ENCODE measurements at regions not wholly inside any gene's neighbourhood (a gene's known extent, or its start where the extent isn't known, plus 50 kb on each side); places are given as distances from the start of the nearest gene placed in this dataset.

GRCh38 chr3:87564438-87564837 lies 288.1 kb upstream of the POU1F1 start:
- H3K27me3 ChIP-seq: no peaks in the 10 kb centered on the region
- intact Hi-C loops (cut with DNase I): no loop called here
- no peak for TF ChIP-seq CTCF (IDR thresholded peaks at IDR 0.05)
- DNase-seq: no peak
- ATAC-seq: no peak
- H3K27ac ChIP-seq: no peak overlapping the region
- no peaks in the 10 kb centered on the region for H3K36me3 ChIP-seq
- H3K9me3 ChIP-seq: no peaks in the 10 kb centered on the region
- no peaks in the 10 kb centered on the region for H3K4me1 ChIP-seq
- no peak overlapping the region for H3K4me3 ChIP-seq

GRCh38 chr3:87563712-87564111 lies 287.3 kb upstream of the POU1F1 start:
- Histone ChIP-seq H3K4me3 (no peak overlapping the region), H3K9me3 (no peaks in the 10 kb centered on the region)

GRCh38 chr3:87558492-87558891 lies 282.1 kb upstream of the POU1F1 start:
- no peaks in the 10 kb centered on the region for H3K27me3 ChIP-seq
- no peaks in the 10 kb centered on the region for H3K36me3 ChIP-seq
- intact Hi-C loops (cut with DNase I): no loop called here
- no peaks in the 10 kb centered on the region for H3K9me3 ChIP-seq
- no peak overlapping the region for H3K4me3 ChIP-seq
- no peak overlapping the region for H3K27ac ChIP-seq
- no peak for TF ChIP-seq CTCF (IDR thresholded peaks at IDR 0.05)
- ATAC-seq (no peak), DNase-seq (no peak)
- no peaks in the 10 kb centered on the region for H3K4me1 ChIP-seq

More at GRCh38 chr3:87563712-87564111, 287.3 kb upstream of the POU1F1 start:
- ATAC-seq: no peak
- Histone ChIP-seq H3K36me3 (no peaks in the 10 kb centered on the region), H3K27ac (no peak overlapping the region), H3K4me1 (no peaks in the 10 kb centered on the region), H3K27me3 (no peaks in the 10 kb centered on the region)
- no peak for TF ChIP-seq CTCF (IDR thresholded peaks at IDR 0.05)
- intact Hi-C loops (cut with DNase I): no loop called here
- no peak for DNase-seq

GRCh38 chr3:87555290-87555689 lies 278.9 kb upstream of the POU1F1 start:
- ATAC-seq: no peak
- H3K4me1 ChIP-seq: no peaks in the 10 kb centered on the region

GRCh38 chr3:87553058-87553457 lies 276.7 kb upstream of the POU1F1 start:
- H3K9me3 ChIP-seq: no peaks in the 10 kb centered on the region
- DNase-seq (no peak), ATAC-seq (no peak)
- intact Hi-C loops (cut with DNase I): no loop called here
- no peak for TF ChIP-seq CTCF (IDR thresholded peaks at IDR 0.05)
- H3K4me3 ChIP-seq: no peak overlapping the region
- H3K27me3 ChIP-seq: no peaks in the 10 kb centered on the region
- no peak overlapping the region for H3K27ac ChIP-seq
- no peaks in the 10 kb centered on the region for H3K4me1 ChIP-seq
- H3K36me3 ChIP-seq: no peaks in the 10 kb centered on the region

More at GRCh38 chr3:87555290-87555689, 278.9 kb upstream of the POU1F1 start:
- H3K27me3 ChIP-seq: no peaks in the 10 kb centered on the region
- intact Hi-C loops (cut with DNase I): no loop called here
- H3K4me3 ChIP-seq: no peak overlapping the region
- no peaks in the 10 kb centered on the region for H3K9me3 ChIP-seq
- no peaks in the 10 kb centered on the region for H3K36me3 ChIP-seq
- no peak for TF ChIP-seq CTCF (IDR thresholded peaks at IDR 0.05)
- H3K27ac ChIP-seq: no peak overlapping the region
- no peak for DNase-seq

- Histone ChIP-seq H3K4me3 (no peak overlapping the region), H3K9me3 (no peaks in the 10 kb centered on the region), H3K27ac (no peak overlapping the region), H3K36me3 (no peaks in the 10 kb centered on the region), H3K4me1 (no peaks in the 10 kb centered on the region), H3K27me3 (no peaks in the 10 kb centered on the region)
- DNase-seq (no peak), ATAC-seq (no peak)
- intact Hi-C loops (cut with DNase I): no loop called here
- TF ChIP-seq CTCF (IDR thresholded peaks at IDR 0.05): no peak
Measured at GRCh38 chr3:87550892-87551291, 274.5 kb upstream of the POU1F1 start.

Measured in upper lobe of right lung (tissue), 1 donor.